Endothelial cell of umbilical vein (primary cell): ENCODE measurements at regions not wholly inside any gene's neighbourhood (a gene's known extent, or its start where the extent isn't known, plus 50 kb on each side); places are given as distances from the start of the nearest gene placed in this dataset.

Experiments
- CTCF ChIP-seq, 2 donors: IDR thresholded peaks; 1 replicate in 1 of 2; 2 replicates in 1 of 2; pipeline ENCODE4 v1.5.1; 2011; ENCODE audit warnings: low read length in 2 of 2, mild to moderate bottlenecking in 2 of 2, moderate library complexity in 2 of 2, control low read depth in 1 of 2, inconsistent platforms in 1 of 2, low read depth in 1 of 2; ENCODE audit not compliant: insufficient read depth in 1 of 2; ENCODE audit errors: extremely low read depth in 1 of 2
- EZH2 ChIP-seq: IDR thresholded peaks from 2 replicates; pipeline ENCODE4 v1.6.1; 2012; ENCODE audit warnings: borderline replicate concordance, low read depth, mild to moderate bottlenecking, moderate library complexity, low read length, inconsistent platforms; ENCODE audit not compliant: severe bottlenecking
- JUN ChIP-seq: IDR thresholded peaks from 2 replicates; pipeline ENCODE4 v1.6.1; 2011; ENCODE audit warnings: borderline replicate concordance, low read depth; ENCODE audit not compliant: insufficient read length, insufficient read depth
- POLR2A ChIP-seq: IDR thresholded peaks from 2 replicates; pipeline ENCODE4 v1.6.1; 2012; ENCODE audit warnings: low read depth, mild to moderate bottlenecking, control low read depth, low read length

GRCh38 chr12:61188801-61189595 lies 1071.2 kb upstream of the USP15 start:
- no peak for TF ChIP-seq CTCF (IDR thresholded peaks at IDR 0.05; ENCODE audit: extremely low read depth in 1 of 2, insufficient read depth in 1 of 2, low read depth in 1 of 2, low read length in 2 of 2)
- no peak for TF ChIP-seq JUN
- TF ChIP-seq EZH2: no peak
- TF ChIP-seq POLR2A: no peak
